GM23338 (cell line): ENCODE measurements at regions not wholly inside any gene's neighbourhood (a gene's known extent, or its start where the extent isn't known, plus 50 kb on each side); places are given as distances from the start of the nearest gene placed in this dataset.

Source experiments
- ATAC-seq: fragments of 200-7000 bp; cut with Tn5 transposase; 3 replicates; pipeline ENCODE4 v1.9.1; 2020
- DNase-seq: peaks from one replicate; pipeline ENCODE4 v3.0.0-alpha.2; 2015; ENCODE audit warnings: low spot score
- H2AFZ ChIP-seq: fragments of 200-600 bp; sonication (generic); 2 replicates; pipeline ENCODE4 v1.8.0; 2016; ENCODE audit warnings: antibody characterized with exemption, mild to moderate bottlenecking, moderate library complexity
- H3F3A ChIP-seq: fragments of 200-600 bp; sonication (generic); replicated peaks from 2 replicates; pipeline ENCODE4 v1.8.0; 2017; ENCODE audit warnings: antibody characterized with exemption, mixed run types, low read depth
- H3K27ac ChIP-seq: fragments of 200-600 bp; sonication (generic); 2 replicates; pipeline ENCODE4 v1.6.1; 2016; ENCODE audit warnings: low read depth
- H3K27me3 ChIP-seq: fragments of 200-600 bp; sonication (generic); 2 replicates; pipeline ENCODE4 v1.8.0; 2016; ENCODE audit warnings: mild to moderate bottlenecking, mixed run types, moderate library complexity; ENCODE audit not compliant: insufficient read depth
- H3K36me3 ChIP-seq: fragments of 200-600 bp; sonication (generic); 2 replicates; pipeline ENCODE4 v1.8.0; 2016; ENCODE audit warnings: mild to moderate bottlenecking; ENCODE audit not compliant: insufficient read depth
- H3K4me1 ChIP-seq: fragments of 200-600 bp; sonication (generic); 2 replicates; pipeline ENCODE4 v1.8.0; 2016; ENCODE audit warnings: mild to moderate bottlenecking, moderate library complexity; ENCODE audit not compliant: insufficient read depth
- H3K4me2 ChIP-seq: fragments of 200-600 bp; sonication (generic); 2 replicates; pipeline ENCODE4 v1.7.1; 2017; ENCODE audit warnings: mixed run types
- H3K4me3 ChIP-seq: fragments of 200-600 bp; sonication (generic); 2 replicates; pipeline ENCODE4 v1.6.1; 2016; ENCODE audit warnings: mixed run types
- H3K79me2 ChIP-seq: fragments of 200-600 bp; sonication (generic); replicated peaks from 2 replicates; pipeline ENCODE4 v1.8.0; 2017; ENCODE audit warnings: mild to moderate bottlenecking; ENCODE audit not compliant: insufficient read depth
- H3K9me2 ChIP-seq: fragments of 200-600 bp; sonication (generic); 2 replicates; pipeline ENCODE4 v1.8.0; 2017; ENCODE audit not compliant: insufficient read depth
- H4K20me1 ChIP-seq: fragments of 200-600 bp; sonication (generic); replicated peaks from 2 replicates; pipeline ENCODE4 v1.8.0; 2017; ENCODE audit warnings: mild to moderate bottlenecking; ENCODE audit not compliant: insufficient read depth
- H3K27ac Mint-ChIP-seq: 2 replicates; pipeline ENCODE4 v1.8.0; 2020; ENCODE audit warnings: inconsistent platforms, mild to moderate bottlenecking, moderate library complexity, mixed read lengths
- H3K27me3 Mint-ChIP-seq: 3 replicates; pipeline ENCODE4 v1.8.0; 2022; ENCODE audit warnings: low read depth, mild to moderate bottlenecking, moderate library complexity, mixed read lengths, inconsistent platforms; ENCODE audit not compliant: insufficient read depth, poor library complexity
- H3K36me3 Mint-ChIP-seq: 3 replicates; pipeline ENCODE4 v1.8.0; 2021; ENCODE audit warnings: low read depth, mild to moderate bottlenecking, inconsistent platforms, moderate library complexity, mixed read lengths
- H3K4me1 Mint-ChIP-seq: 3 replicates; pipeline ENCODE4 v1.8.0; 2020; ENCODE audit warnings: mild to moderate bottlenecking, inconsistent platforms, mixed read lengths
- H3K4me3 Mint-ChIP-seq: 3 replicates; pipeline ENCODE4 v1.8.0; 2021; ENCODE audit warnings: moderate library complexity, mild to moderate bottlenecking, inconsistent platforms, mixed read lengths
- H3K9me3 Mint-ChIP-seq: 3 replicates; pipeline ENCODE4 v1.8.0; 2020; ENCODE audit warnings: moderate library complexity, mild to moderate bottlenecking, inconsistent platforms, mixed read lengths
- CREB1 ChIP-seq: fragments of 250-450 bp; sonication (Bioruptor Pico); IDR thresholded peaks from 2 replicates; pipeline ENCODE4 v1.5.0; 2020; ENCODE audit warnings: low read depth, mild to moderate bottlenecking, moderate library complexity
- CTCF ChIP-seq, 2 experiments: fragments of 200-600 bp in 1 of 2; sonication (generic) in 1 of 2; conservative IDR thresholded peaks; 2 replicates each; pipeline versions ENCODE4 v1.5.1 to v1.6.1; 2016 to 2017; ENCODE audit warnings: antibody characterized with exemption in 2 of 2, low read depth in 2 of 2, mild to moderate bottlenecking in 2 of 2, moderate library complexity in 1 of 2
- ETS1 ChIP-seq: IDR thresholded peaks from 2 replicates; pipeline ENCODE4 v1.6.1; 2016; ENCODE audit warnings: antibody characterized with exemption
- EZH2 ChIP-seq: fragments of 200-600 bp; sonication (generic); IDR thresholded peaks from one replicate; pipeline ENCODE4 v1.8.0; 2017; ENCODE audit warnings: antibody characterized with exemption, mild to moderate bottlenecking, low read depth; ENCODE audit not compliant: unreplicated experiment
- EZH2phosphoT487 ChIP-seq: fragments of 200-600 bp; sonication (generic); IDR thresholded peaks from one replicate; pipeline ENCODE4 v1.8.1; 2018; ENCODE audit warnings: antibody characterized with exemption; ENCODE audit not compliant: unreplicated experiment
- JUNB ChIP-seq: IDR thresholded peaks from one replicate; pipeline ENCODE4 v1.6.1; 2016; ENCODE audit warnings: antibody characterized with exemption; ENCODE audit not compliant: unreplicated experiment
- NANOG ChIP-seq: IDR thresholded peaks from 2 replicates; pipeline ENCODE4 v1.6.1; 2016; ENCODE audit warnings: antibody characterized with exemption, borderline replicate concordance
- POLR2AphosphoS5 ChIP-seq: IDR thresholded peaks from 2 replicates; pipeline ENCODE4 v1.6.1; 2016; ENCODE audit warnings: antibody characterized with exemption, low read depth
- REST ChIP-seq: IDR thresholded peaks from one replicate; pipeline ENCODE4 v1.6.1; 2018; ENCODE audit warnings: antibody characterized with exemption; ENCODE audit not compliant: unreplicated experiment
- STAT1 ChIP-seq: IDR thresholded peaks from one replicate; pipeline ENCODE4 v1.6.1; 2016; ENCODE audit warnings: antibody characterized with exemption; ENCODE audit not compliant: unreplicated experiment
- ZNF114 ChIP-seq: fragments of 250-450 bp; sonication (Bioruptor Pico); IDR thresholded peaks from 2 replicates; pipeline ENCODE4 v1.5.0; 2020; ENCODE audit warnings: mild to moderate bottlenecking, moderate library complexity
- ZNF331 ChIP-seq: fragments of 250-450 bp; sonication (Bioruptor Pico); IDR thresholded peaks from 2 replicates; pipeline ENCODE4 v1.5.0; 2020; ENCODE audit warnings: low read depth, mild to moderate bottlenecking, moderate library complexity

- H3K4me1 ChIP-seq = no peaks in the 10 kb centered on the region
- H3K36me3 Mint-ChIP-seq = peaks cover 16% of the 10 kb centered on the region; the same call in 2 of the 3 replicates
- H3K4me3 ChIP-seq = no peak overlapping the region
- no peak overlapping the region for H3K4me2 ChIP-seq
- no peaks in the 10 kb centered on the region for H3K79me2 ChIP-seq
- no peak for TF ChIP-seq STAT1
- no peak for TF ChIP-seq ZNF331 (CRISPR knock-in tag)
- no peak for TF ChIP-seq ZNF114 (CRISPR knock-in tag)
- no peak overlapping the region for H2AFZ ChIP-seq
- H3F3A ChIP-seq = no peaks in the 10 kb centered on the region
- peaks cover 20% of the 10 kb centered on the region for H3K9me3 Mint-ChIP-seq
- no peak overlapping the region for H3K27ac Mint-ChIP-seq
- H3K27me3 Mint-ChIP-seq = peaks cover 3% of the 10 kb centered on the region
- no peaks in the 10 kb centered on the region for H3K36me3 ChIP-seq
- no peak overlapping the region for H3K27ac ChIP-seq
- ATAC-seq (no peak), DNase-seq (no peak)
- H3K4me1 Mint-ChIP-seq = peaks cover 14% of the 10 kb centered on the region
- peaks cover 17% of the 10 kb centered on the region for H3K9me2 ChIP-seq
- no peak overlapping the region; the same call in 2 of the 3 replicates for H3K4me3 Mint-ChIP-seq
- no peaks in the 10 kb centered on the region for H4K20me1 ChIP-seq
- no peaks in the 10 kb centered on the region for H3K27me3 ChIP-seq
These were observed 298.2 kb upstream of the TAS2R1 start for GRCh38 chr5:9928326-9928725.

- H3K36me3 Mint-ChIP-seq = peaks cover 22% of the 10 kb centered on the region; the same call in 2 of the 3 replicates
- ATAC-seq (no peak; the same call in 1 of the 3 replicates), DNase-seq (peak; percentile 27)
- no peaks in the 10 kb centered on the region for H4K20me1 ChIP-seq
- no peaks in the 10 kb centered on the region for H3F3A ChIP-seq
- H3K36me3 ChIP-seq = no peaks in the 10 kb centered on the region
- peaks cover 14% of the 10 kb centered on the region for H3K4me1 Mint-ChIP-seq
- no peaks in the 10 kb centered on the region for H3K27me3 ChIP-seq
- no peak overlapping the region for H3K4me3 Mint-ChIP-seq
- no peak overlapping the region for H2AFZ ChIP-seq
- peaks cover 3% of the 10 kb centered on the region for H3K27me3 Mint-ChIP-seq
- H3K4me3 ChIP-seq = no peak overlapping the region
- H3K27ac ChIP-seq = no peak overlapping the region
- H3K9me2 ChIP-seq = 0 out of 2 replicates have a peak, but pooled peaks cover 10% of the 10 kb centered on the region
- no peaks in the 10 kb centered on the region for H3K4me1 ChIP-seq
- peaks cover 24% of the 10 kb centered on the region for H3K9me3 Mint-ChIP-seq
- H3K79me2 ChIP-seq = no peaks in the 10 kb centered on the region
- H3K27ac Mint-ChIP-seq = no peak overlapping the region
- no peak overlapping the region for H3K4me2 ChIP-seq
- TF ChIP-seq NANOG (no peak), POLR2AphosphoS5 (no peak), ETS1 (no peak), EZH2 (no peak), ZNF114 (CRISPR knock-in tag) (no peak), CTCF (conservative IDR thresholded peaks at IDR 0.05; ENCODE audit: low read depth in 2 of 2) (no peak), ZNF331 (CRISPR knock-in tag) (no peak), STAT1 (no peak), EZH2phosphoT487 (no peak), REST (no peak), CREB1 (CRISPR knock-in tag) (no peak), JUNB (no peak)
These were observed 297.4 kb upstream of the TAS2R1 start for GRCh38 chr5:9927521-9927997.
